ENCODE measurements at regions not wholly inside any gene's neighbourhood (a gene's known extent, or its start where the extent isn't known, plus 50 kb on each side); places are given as distances from the start of the nearest gene placed in this dataset.
"Not testable (repeated sequence)": the region's sequence is repeated elsewhere in the genome, so short reads cannot be mapped to it uniquely, and the experiment has no call there.

DNA sequence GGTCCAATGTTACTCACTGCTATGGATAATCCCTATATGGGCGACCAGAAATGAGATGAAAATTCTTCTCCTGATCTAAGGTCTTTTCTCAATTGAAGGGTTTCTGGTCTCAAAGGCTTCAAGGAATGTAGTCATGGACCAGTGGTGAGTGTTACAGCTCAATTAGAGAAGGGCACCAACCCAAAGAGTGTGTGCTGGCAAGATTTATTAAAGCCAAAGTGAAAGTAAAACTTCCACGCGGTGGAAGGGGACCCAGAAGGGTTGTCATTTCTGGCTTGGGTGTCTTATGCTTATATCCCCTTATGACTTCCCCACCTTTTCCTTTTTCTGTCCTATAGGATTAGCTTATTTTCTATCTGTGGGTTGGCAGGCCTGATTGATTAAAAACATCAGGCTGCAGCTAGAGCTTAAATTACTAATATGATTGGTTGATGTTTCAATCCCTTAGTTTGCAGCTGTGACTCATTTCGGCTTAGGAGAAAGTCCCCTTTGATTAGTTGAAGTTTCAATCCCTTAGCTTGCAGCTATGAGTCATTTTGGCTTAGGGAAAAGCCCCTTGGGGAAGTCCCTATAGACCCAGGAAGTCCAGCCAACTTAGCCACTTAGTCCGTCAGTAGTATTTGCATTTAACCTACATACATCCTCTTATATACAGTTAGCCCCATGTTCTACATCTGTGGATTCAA lies 179.5 kb upstream of the NLGN4Y start:
- H3K4me1 ChIP-seq (ENCODE audit: control insufficient read depth in 3 of 3, insufficient read depth in 3 of 3, low read length in 3 of 3): no peaks in the 10 kb centered on the region
- no peaks in the 10 kb centered on the region for H3K36me3 ChIP-seq (ENCODE audit: control insufficient read depth in 3 of 3, insufficient read depth in 3 of 3, low read length in 3 of 3)
- no peak overlapping the region for H3K9ac ChIP-seq (ENCODE audit: low read depth in 1 of 3, low read length in 3 of 3)
- no peaks in the 10 kb centered on the region for H3K9me3 ChIP-seq (ENCODE audit: control insufficient read depth in 3 of 3, low read length in 3 of 3)
- no peak overlapping the region for H3K27ac ChIP-seq (ENCODE audit: low read depth, low read length)
- peak overlapping the region in 1 of 3 donors; percentile 43 for H3K4me3 ChIP-seq (ENCODE audit: low read length in 3 of 3)
- no peaks in the 10 kb centered on the region for H3K27me3 ChIP-seq (ENCODE audit: control insufficient read depth in 3 of 3, insufficient read depth in 3 of 3, low read length in 3 of 3)

DNA sequence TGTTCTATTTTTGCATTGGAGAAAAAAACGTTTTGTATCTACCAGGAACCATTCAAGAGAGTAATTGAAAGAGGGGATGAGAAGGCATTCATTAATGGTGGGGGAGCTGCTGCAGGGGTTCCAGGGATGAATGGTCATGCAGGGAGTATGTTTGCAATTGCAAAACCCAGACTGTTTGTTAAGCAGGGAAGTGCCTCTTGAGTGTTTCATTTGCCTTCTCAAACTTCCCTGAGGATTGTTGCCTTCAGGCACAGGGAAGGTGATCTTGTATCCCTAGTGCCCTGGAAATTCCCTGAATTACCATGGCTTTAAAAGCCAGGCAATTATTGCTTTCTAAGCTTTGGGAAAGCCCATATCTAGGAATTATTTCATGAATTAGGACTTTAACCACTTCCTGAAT lies 172.7 kb upstream of the NLGN4Y start:
- no peaks in the 10 kb centered on the region for H3K4me1 ChIP-seq (ENCODE audit: control insufficient read depth in 3 of 3, insufficient read depth in 3 of 3, low read length in 3 of 3)
- no peaks in the 10 kb centered on the region for H3K36me3 ChIP-seq (ENCODE audit: control insufficient read depth in 3 of 3, insufficient read depth in 3 of 3, low read length in 3 of 3)
- H3K4me3 ChIP-seq (ENCODE audit: low read length in 3 of 3): no peak overlapping the region

GRCh38 chrY:14356154-14356553 lies 168.2 kb upstream of the NLGN4Y start:
- Histone ChIP-seq H3K9ac (ENCODE audit: low read depth in 1 of 3, low read length in 3 of 3) (no peak overlapping the region), H3K4me3 (ENCODE audit: low read length in 3 of 3) (no peak overlapping the region), H3K27me3 (ENCODE audit: control insufficient read depth in 3 of 3, insufficient read depth in 3 of 3, low read length in 3 of 3) (no peaks in the 10 kb centered on the region), H3K36me3 (ENCODE audit: control insufficient read depth in 3 of 3, insufficient read depth in 3 of 3, low read length in 3 of 3) (no peaks in the 10 kb centered on the region), H3K9me3 (ENCODE audit: control insufficient read depth in 3 of 3, low read length in 3 of 3) (no peaks in the 10 kb centered on the region), H3K4me1 (ENCODE audit: control insufficient read depth in 3 of 3, insufficient read depth in 3 of 3, low read length in 3 of 3) (no peaks in the 10 kb centered on the region), H3K27ac (ENCODE audit: low read depth, low read length) (no peak overlapping the region)

More for the DNA sequence above, 172.7 kb upstream of the NLGN4Y start:
- Histone ChIP-seq H3K27ac (ENCODE audit: low read depth, low read length) (no peak overlapping the region), H3K27me3 (ENCODE audit: control insufficient read depth in 3 of 3, insufficient read depth in 3 of 3, low read length in 3 of 3) (no peaks in the 10 kb centered on the region), H3K9ac (ENCODE audit: low read depth in 1 of 3, low read length in 3 of 3) (no peak overlapping the region), H3K9me3 (ENCODE audit: control insufficient read depth in 3 of 3, low read length in 3 of 3) (no peaks in the 10 kb centered on the region)

DNA sequence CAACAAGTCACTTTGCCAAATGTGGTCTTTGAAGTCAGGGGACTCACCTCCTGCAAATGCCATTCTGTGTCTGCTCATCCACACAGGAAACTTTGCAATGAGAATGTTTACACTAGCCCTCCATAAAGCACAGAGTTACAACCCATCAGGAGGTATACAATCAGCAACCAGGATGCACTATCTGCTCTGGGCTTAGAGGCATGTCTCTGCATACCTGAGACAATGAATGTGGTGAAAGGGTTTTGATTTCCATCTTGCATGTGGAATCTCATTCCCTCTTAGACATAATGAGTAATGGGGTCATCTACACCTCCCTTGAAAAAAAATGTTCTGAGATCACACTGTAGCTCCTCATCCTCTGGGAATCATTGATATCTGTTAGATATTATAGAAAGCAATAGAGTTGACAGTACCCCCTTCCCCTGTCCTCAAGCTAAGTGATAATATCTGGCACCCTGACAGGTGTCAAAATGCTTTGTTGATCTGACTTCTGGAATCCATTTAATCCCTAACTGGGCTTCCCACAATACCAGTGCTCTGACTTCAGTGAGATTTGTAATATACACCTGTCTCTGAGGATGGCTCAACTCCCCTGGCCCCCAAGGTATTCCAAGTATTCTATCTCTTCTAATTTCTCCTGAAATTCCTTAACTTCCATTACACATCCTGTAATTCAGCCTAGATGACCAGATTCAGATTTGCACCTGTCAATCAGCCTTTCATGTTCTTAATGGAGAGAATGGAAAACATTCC lies 163.4 kb upstream of the NLGN4Y start:
- Histone ChIP-seq H3K4me1 (ENCODE audit: control insufficient read depth in 3 of 3, insufficient read depth in 3 of 3, low read length in 3 of 3) (no peaks in the 10 kb centered on the region), H3K27me3 (ENCODE audit: control insufficient read depth in 3 of 3, insufficient read depth in 3 of 3, low read length in 3 of 3) (no peaks in the 10 kb centered on the region), H3K9me3 (ENCODE audit: control insufficient read depth in 3 of 3, low read length in 3 of 3) (no peaks in the 10 kb centered on the region), H3K4me3 (ENCODE audit: low read length in 3 of 3) (no peak overlapping the region), H3K9ac (ENCODE audit: low read depth in 1 of 3, low read length in 3 of 3) (no peak overlapping the region), H3K27ac (ENCODE audit: low read depth, low read length) (no peak overlapping the region), H3K36me3 (ENCODE audit: control insufficient read depth in 3 of 3, insufficient read depth in 3 of 3, low read length in 3 of 3) (no peaks in the 10 kb centered on the region)

- no peaks in the 10 kb centered on the region for H3K27me3 ChIP-seq (ENCODE audit: control insufficient read depth in 3 of 3, insufficient read depth in 3 of 3, low read length in 3 of 3)
- H3K27ac ChIP-seq (ENCODE audit: low read depth, low read length): no peak overlapping the region
- H3K4me3 ChIP-seq (ENCODE audit: low read length in 3 of 3): no peak overlapping the region
- no peak overlapping the region for H3K9ac ChIP-seq (ENCODE audit: low read depth in 1 of 3, low read length in 3 of 3)
- no peaks in the 10 kb centered on the region for H3K4me1 ChIP-seq (ENCODE audit: control insufficient read depth in 3 of 3, insufficient read depth in 3 of 3, low read length in 3 of 3)
- H3K9me3 ChIP-seq (ENCODE audit: control insufficient read depth in 3 of 3, low read length in 3 of 3): no peaks in the 10 kb centered on the region
- no peaks in the 10 kb centered on the region for H3K36me3 ChIP-seq (ENCODE audit: control insufficient read depth in 3 of 3, insufficient read depth in 3 of 3, low read length in 3 of 3)
Observed at GRCh38 chrY:14373608-14374007, 150.7 kb upstream of the NLGN4Y start.

GRCh38 chrY:14378217-14378616 lies 146.1 kb upstream of the NLGN4Y start:
- no peak overlapping the region for H3K27ac ChIP-seq (ENCODE audit: low read depth, low read length)
- no peaks in the 10 kb centered on the region for H3K27me3 ChIP-seq (ENCODE audit: control insufficient read depth in 3 of 3, insufficient read depth in 3 of 3, low read length in 3 of 3)
- no peak overlapping the region for H3K9ac ChIP-seq (ENCODE audit: low read depth in 1 of 3, low read length in 3 of 3)
- no peaks in the 10 kb centered on the region for H3K36me3 ChIP-seq (ENCODE audit: control insufficient read depth in 3 of 3, insufficient read depth in 3 of 3, low read length in 3 of 3)
- no peaks in the 10 kb centered on the region for H3K4me1 ChIP-seq (ENCODE audit: control insufficient read depth in 3 of 3, insufficient read depth in 3 of 3, low read length in 3 of 3)
- H3K9me3 ChIP-seq (ENCODE audit: control insufficient read depth in 3 of 3, low read length in 3 of 3): no peaks in the 10 kb centered on the region
- H3K4me3 ChIP-seq (ENCODE audit: low read length in 3 of 3): no peak overlapping the region

GRCh38 chrY:14410549-14411030 lies 113.7 kb upstream of the NLGN4Y start:
- H3K27ac ChIP-seq (ENCODE audit: low read depth, low read length); H3K27me3 ChIP-seq (ENCODE audit: control insufficient read depth in 3 of 3, insufficient read depth in 3 of 3, low read length in 3 of 3); H3K9me3 ChIP-seq (ENCODE audit: control insufficient read depth in 3 of 3, low read length in 3 of 3); H3K9ac ChIP-seq (ENCODE audit: low read depth in 1 of 3, low read length in 3 of 3); H3K36me3 ChIP-seq (ENCODE audit: control insufficient read depth in 3 of 3, insufficient read depth in 3 of 3, low read length in 3 of 3); H3K4me3 ChIP-seq (ENCODE audit: low read length in 3 of 3); H3K4me1 ChIP-seq (ENCODE audit: control insufficient read depth in 3 of 3, insufficient read depth in 3 of 3, low read length in 3 of 3): not testable (repeated sequence)

DNA sequence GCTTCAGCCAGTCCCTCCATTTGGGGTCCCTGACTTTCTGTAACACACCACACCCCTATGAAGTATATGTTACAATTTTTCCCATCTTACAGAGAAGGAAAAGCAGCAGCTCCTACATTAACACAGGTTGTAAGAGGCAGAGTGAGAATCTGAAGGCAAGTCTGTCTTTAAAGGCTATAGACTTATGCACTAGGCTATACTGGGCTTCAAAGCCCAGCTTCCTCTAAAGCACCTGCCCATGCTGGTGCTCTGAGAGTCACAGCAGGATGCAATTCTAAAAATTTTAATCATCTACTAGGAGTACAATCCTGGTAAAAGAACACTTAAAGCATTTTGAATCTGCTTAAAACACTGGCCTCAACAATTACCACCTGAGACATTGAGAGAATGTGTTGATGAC lies 113.0 kb upstream of the NLGN4Y start:
- no peak overlapping the region for H3K27ac ChIP-seq (ENCODE audit: low read depth, low read length)
- H3K4me3 ChIP-seq (ENCODE audit: low read length in 3 of 3): no peak overlapping the region
- H3K36me3 ChIP-seq (ENCODE audit: control insufficient read depth in 3 of 3, insufficient read depth in 3 of 3, low read length in 3 of 3): no peaks in the 10 kb centered on the region
- no peak overlapping the region for H3K9ac ChIP-seq (ENCODE audit: low read depth in 1 of 3, low read length in 3 of 3)
- no peaks in the 10 kb centered on the region for H3K4me1 ChIP-seq (ENCODE audit: control insufficient read depth in 3 of 3, insufficient read depth in 3 of 3, low read length in 3 of 3)
- H3K27me3 ChIP-seq (ENCODE audit: control insufficient read depth in 3 of 3, insufficient read depth in 3 of 3, low read length in 3 of 3): no peaks in the 10 kb centered on the region
- no peaks in the 10 kb centered on the region for H3K9me3 ChIP-seq (ENCODE audit: control insufficient read depth in 3 of 3, low read length in 3 of 3)

DNA sequence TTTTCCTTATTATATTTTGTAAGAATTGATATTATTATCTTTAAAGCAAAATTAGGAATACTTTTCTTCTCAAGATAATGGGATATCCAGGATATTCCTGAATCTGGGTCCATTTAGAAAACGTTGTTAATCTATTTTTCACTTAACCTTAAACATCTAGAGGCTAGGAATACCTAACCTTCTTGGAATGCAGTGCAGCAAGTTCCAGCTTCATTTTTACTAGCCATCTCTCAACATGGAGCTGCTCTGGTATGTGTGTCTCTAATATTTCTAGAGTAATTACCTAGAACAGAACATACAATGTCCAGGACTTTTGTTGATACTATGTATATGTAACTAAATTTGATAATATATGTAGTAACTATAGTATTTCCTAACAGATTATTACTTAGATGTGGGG lies 87.8 kb upstream of the NLGN4Y start:
- H3K9ac ChIP-seq (ENCODE audit: low read depth in 1 of 3, low read length in 3 of 3): no peak overlapping the region
- no peak overlapping the region for H3K27ac ChIP-seq (ENCODE audit: low read depth, low read length)
- no peak overlapping the region for H3K4me3 ChIP-seq (ENCODE audit: low read length in 3 of 3)
- no peaks in the 10 kb centered on the region for H3K9me3 ChIP-seq (ENCODE audit: control insufficient read depth in 3 of 3, low read length in 3 of 3)
- H3K27me3 ChIP-seq (ENCODE audit: control insufficient read depth in 3 of 3, insufficient read depth in 3 of 3, low read length in 3 of 3): no peaks in the 10 kb centered on the region
- no peaks in the 10 kb centered on the region for H3K36me3 ChIP-seq (ENCODE audit: control insufficient read depth in 3 of 3, insufficient read depth in 3 of 3, low read length in 3 of 3)
- no peaks in the 10 kb centered on the region for H3K4me1 ChIP-seq (ENCODE audit: control insufficient read depth in 3 of 3, insufficient read depth in 3 of 3, low read length in 3 of 3)

GRCh38 chrY:14437626-14438025 lies 86.7 kb upstream of the NLGN4Y start:
- Histone ChIP-seq H3K9ac (ENCODE audit: low read depth in 1 of 3, low read length in 3 of 3) (no peak overlapping the region), H3K4me1 (ENCODE audit: control insufficient read depth in 3 of 3, insufficient read depth in 3 of 3, low read length in 3 of 3) (no peaks in the 10 kb centered on the region), H3K27ac (ENCODE audit: low read depth, low read length) (no peak overlapping the region), H3K27me3 (ENCODE audit: control insufficient read depth in 3 of 3, insufficient read depth in 3 of 3, low read length in 3 of 3) (no peaks in the 10 kb centered on the region), H3K9me3 (ENCODE audit: control insufficient read depth in 3 of 3, low read length in 3 of 3) (no peaks in the 10 kb centered on the region), H3K36me3 (ENCODE audit: control insufficient read depth in 3 of 3, insufficient read depth in 3 of 3, low read length in 3 of 3) (no peaks in the 10 kb centered on the region), H3K4me3 (ENCODE audit: low read length in 3 of 3) (no peak overlapping the region)

All from skeletal muscle tissue (tissue), 3 donors.